ENCODE measurements at regions not wholly inside any gene's neighbourhood (a gene's known extent, or its start where the extent isn't known, plus 50 kb on each side); places are given as distances from the start of the nearest gene placed in this dataset.

GRCh38 chr17:52476638-52477313 is 318.3 kb upstream of the CA10 start:
- TF ChIP-seq EZH2 (IDR thresholded peaks at IDR 0.05; ENCODE audit: low read length, missing control alignments) (no peak), CTCF (conservative IDR thresholded peaks at IDR 0.05 in 1 of 2, IDR thresholded peaks at IDR 0.05 in 1 of 2; ENCODE audit: low read depth in 1 of 2, low read length in 2 of 2) (no peak)
